H9 (cell line): ENCODE measurements at regions not wholly inside any gene's neighbourhood (a gene's known extent, or its start where the extent isn't known, plus 50 kb on each side); places are given as distances from the start of the nearest gene placed in this dataset.

Experiments used
- DNase-seq: peaks from one replicate; pipeline ENCODE4 v3.0.0-alpha.2; 2017
- H2AFZ ChIP-seq: one replicate; pipeline ENCODE4 v1.6.1; 2013; ENCODE audit warnings: mild to moderate bottlenecking, low read length, control low read depth, moderate library complexity
- H2AK5ac ChIP-seq: 2 replicates; pipeline ENCODE4 v1.6.1; 2013; ENCODE audit warnings: low read length, control low read depth, mixed read lengths; ENCODE audit not compliant: insufficient read length
- H2BK120ac ChIP-seq: one replicate; pipeline ENCODE4 v1.6.1; 2013; ENCODE audit warnings: low read depth, mild to moderate bottlenecking, low read length, control low read depth, inconsistent platforms; ENCODE audit not compliant: poor library complexity, severe bottlenecking
- H2BK12ac ChIP-seq: 2 replicates; pipeline ENCODE4 v1.6.1; 2013; ENCODE audit warnings: low read length, control low read depth, mixed read lengths, low read depth; ENCODE audit not compliant: insufficient read length
- H2BK15ac ChIP-seq: 2 replicates; pipeline ENCODE4 v1.6.1; 2013; ENCODE audit warnings: low read depth, low read length, control low read depth
- H2BK20ac ChIP-seq: one replicate; pipeline ENCODE4 v1.6.1; 2013; ENCODE audit warnings: low read depth, mild to moderate bottlenecking, low read length, control low read depth, inconsistent platforms; ENCODE audit not compliant: poor library complexity, severe bottlenecking
- H2BK5ac ChIP-seq: 2 replicates; pipeline ENCODE4 v1.6.1; 2013; ENCODE audit warnings: low read length, control low read depth, mixed read lengths; ENCODE audit not compliant: insufficient read length
- H3K14ac ChIP-seq: 2 replicates; pipeline ENCODE4 v1.6.1; 2013; ENCODE audit warnings: low read length, control low read depth; ENCODE audit not compliant: insufficient read depth
- H3K18ac ChIP-seq: 2 replicates; pipeline ENCODE4 v1.6.1; 2013; ENCODE audit warnings: low read depth, mild to moderate bottlenecking, mixed read lengths, low read length, control low read depth; ENCODE audit not compliant: insufficient read length
- H3K23ac ChIP-seq: 2 replicates; pipeline ENCODE4 v1.6.1; 2013; ENCODE audit warnings: low read length, control low read depth, mixed read lengths, low read depth; ENCODE audit not compliant: insufficient read length
- H3K23me2 ChIP-seq: 2 replicates; pipeline ENCODE4 v1.6.1; 2013; ENCODE audit warnings: low read depth, mild to moderate bottlenecking, mixed read lengths, low read length, control low read depth; ENCODE audit not compliant: insufficient read length, poor library complexity, severe bottlenecking
- H3K27ac ChIP-seq: 2 replicates; pipeline ENCODE4 v1.5.1; 2013; ENCODE audit warnings: low read length, control low read depth, mixed read lengths, low read depth; ENCODE audit not compliant: insufficient read length
- H3K27me3 ChIP-seq: 2 replicates; pipeline ENCODE4 v1.6.1; 2013; ENCODE audit warnings: low read length, control low read depth, inconsistent platforms; ENCODE audit not compliant: insufficient read depth
- H3K4ac ChIP-seq: 2 replicates; pipeline ENCODE4 v1.6.1; 2013; ENCODE audit warnings: low read depth, mild to moderate bottlenecking, control low read depth, inconsistent platforms, low read length, moderate library complexity
- H3K4me1 ChIP-seq: 2 replicates; pipeline ENCODE4 v1.6.1; 2013; ENCODE audit warnings: low read length, control low read depth, inconsistent platforms; ENCODE audit not compliant: insufficient read depth
- H3K4me2 ChIP-seq: 2 replicates; pipeline ENCODE4 v1.6.1; 2013; ENCODE audit warnings: low read length, control low read depth, mixed read lengths; ENCODE audit not compliant: insufficient read length, insufficient read depth
- H3K56ac ChIP-seq: 2 replicates; pipeline ENCODE4 v1.6.1; 2013; ENCODE audit warnings: low read depth, mild to moderate bottlenecking, mixed read lengths, low read length, control low read depth; ENCODE audit not compliant: insufficient read length
- H3K79me1 ChIP-seq: 2 replicates; pipeline ENCODE4 v1.6.1; 2013; ENCODE audit warnings: low read depth, mild to moderate bottlenecking, moderate library complexity, low read length, control low read depth, inconsistent platforms; ENCODE audit not compliant: insufficient read depth, poor library complexity, severe bottlenecking
- H3K79me2 ChIP-seq: 2 replicates; pipeline ENCODE4 v1.6.1; 2013; ENCODE audit warnings: low read length, control low read depth, inconsistent platforms; ENCODE audit not compliant: insufficient read depth
- H3K9ac ChIP-seq: 2 replicates; pipeline ENCODE4 v1.6.1; 2013; ENCODE audit warnings: low read length, control low read depth, mixed read lengths; ENCODE audit not compliant: insufficient read length; ENCODE audit errors: extremely low read depth
- H3K9me3 ChIP-seq: one replicate; pipeline ENCODE4 v1.6.1; 2013; ENCODE audit warnings: low read depth, low read length, inconsistent platforms; ENCODE audit not compliant: control insufficient read depth
- H3T11ph ChIP-seq: one replicate; pipeline ENCODE4 v1.6.1; 2013; ENCODE audit warnings: mild to moderate bottlenecking, low read length, control low read depth, inconsistent platforms
- H4K20me1 ChIP-seq: one replicate; pipeline ENCODE4 v1.6.1; 2013; ENCODE audit not compliant: control insufficient read depth, insufficient read length, insufficient read depth
- H4K5ac ChIP-seq: 2 replicates; pipeline ENCODE4 v1.6.1; 2013; ENCODE audit warnings: low read depth, mild to moderate bottlenecking, mixed read lengths, low read length, control low read depth; ENCODE audit not compliant: insufficient read length
- H4K8ac ChIP-seq: replicated peaks from 2 replicates; pipeline ENCODE4 v1.6.1; 2013; ENCODE audit warnings: low read length, control low read depth, mixed read lengths, low read depth; ENCODE audit not compliant: insufficient read length
- H4K91ac ChIP-seq: 2 replicates; pipeline ENCODE4 v1.6.1; 2013; ENCODE audit warnings: low read depth, mild to moderate bottlenecking, moderate library complexity, mixed read lengths, low read length, control low read depth; ENCODE audit not compliant: insufficient read length
- H3K27ac Mint-ChIP-seq, 3 experiments: 2 replicates in 2 of 3; 3 replicates in 1 of 3; pipeline ENCODE4 v1.8.0; 2020 to 2021; ENCODE audit warnings: mixed read lengths in 3 of 3, mild to moderate bottlenecking in 1 of 3, moderate library complexity in 1 of 3
- H3K27me3 Mint-ChIP-seq: 2 replicates; pipeline ENCODE4 v1.8.0; 2021; ENCODE audit warnings: low read depth, mild to moderate bottlenecking, moderate library complexity, mixed read lengths
- H3K36me3 Mint-ChIP-seq, 3 experiments: 2 replicates in 2 of 3; 3 replicates in 1 of 3; pipeline ENCODE4 v1.8.0; 2020 to 2021; ENCODE audit warnings: low read depth in 3 of 3, mixed read lengths in 3 of 3; ENCODE audit not compliant: insufficient read depth in 1 of 3
- H3K4me1 Mint-ChIP-seq, 2 experiments: 2 replicates each; pipeline ENCODE4 v1.8.0; 2020; ENCODE audit warnings: mixed read lengths in 2 of 2
- H3K4me3 Mint-ChIP-seq, 2 experiments: 2 replicates in 1 of 2; 3 replicates in 1 of 2; pipeline ENCODE4 v1.8.0; 2020 to 2021; ENCODE audit warnings: mild to moderate bottlenecking in 2 of 2, mixed read lengths in 2 of 2, moderate library complexity in 1 of 2
- H3K9me3 Mint-ChIP-seq, 2 experiments: 2 replicates in 1 of 2; 3 replicates in 1 of 2; pipeline ENCODE4 v1.8.0; 2020; ENCODE audit warnings: mild to moderate bottlenecking in 2 of 2, mixed read lengths in 2 of 2, moderate library complexity in 1 of 2
- CTCF ChIP-seq: fragments of 200-600 bp; sonication (generic); conservative IDR thresholded peaks from 3 replicates; pipeline ENCODE4 v1.8.0; 2021; ENCODE audit warnings: antibody characterized with exemption, mild to moderate bottlenecking
- WGBS: extraction: QIAGEN DNeasy Blood & Tissue Kit; methylation state at CpG from one replicate; pipeline ENCODE4 v1.1.7; 2013; ENCODE audit warnings: missing lambda C conversion rate, low lambda C conversion rate, mixed read lengths; ENCODE audit not compliant: insufficient read length; ENCODE audit errors: extremely low coverage; 5-methylcytosine and 5-hydroxymethylcytosine counted together

- H3K27ac Mint-ChIP-seq = peak overlapping the region in 1 of 3 experiments; percentile 19; a peak in 1 of 7 replicates
- Histone ChIP-seq H4K20me1 (no peaks in the 10 kb centered on the region), H3K9ac (no peak overlapping the region), H2BK5ac (no peak overlapping the region), H2BK20ac (no peak overlapping the region), H3K4me2 (no peak overlapping the region), H4K91ac (no peak overlapping the region), H3K27me3 (no peaks in the 10 kb centered on the region), H2AK5ac (no peak overlapping the region), H3K9me3 (no peaks in the 10 kb centered on the region), H3K18ac (no peak overlapping the region), H3K23ac (no peak overlapping the region), H2BK120ac (no peak overlapping the region), H3K23me2 (no peaks in the 10 kb centered on the region), H4K8ac (no peak overlapping the region), H2BK15ac (no peak overlapping the region), H2AFZ (no peak overlapping the region), H3K4me1 (no peaks in the 10 kb centered on the region; the same call in 1 of the 2 replicates), H3T11ph (no peak overlapping the region), H3K79me2 (no peaks in the 10 kb centered on the region), H2BK12ac (no peak overlapping the region), H3K56ac (no peak overlapping the region), H3K4ac (no peak overlapping the region), H4K5ac (no peak overlapping the region), H3K27ac (no peak overlapping the region), H3K14ac (no peak overlapping the region), H3K79me1 (no peaks in the 10 kb centered on the region)
- WGBS = no CpG with 5 or more reads among the region's 6 CpGs
- peaks cover 2% of the 10 kb centered on the region for H3K27me3 Mint-ChIP-seq
- H3K36me3 Mint-ChIP-seq = no peaks in the 10 kb centered on the region
- peaks cover 2 to 8% of the 10 kb centered on the region in 2 experiments; a peak in 3 of 4 replicates for H3K4me1 Mint-ChIP-seq
- peaks cover 0 to 3% of the 10 kb centered on the region in 2 experiments; a peak in 1 of 5 replicates for H3K9me3 Mint-ChIP-seq
- DNase-seq = no peak
- no peak overlapping the region for H3K4me3 Mint-ChIP-seq
- TF ChIP-seq CTCF = no peak
These were observed 101.7 kb upstream of the COG2 start for GRCh38 chr1:230540421-230541155.
